Esophagus squamous epithelium (tissue), 5 donors: ENCODE measurements at regions not wholly inside any gene's neighbourhood (a gene's known extent, or its start where the extent isn't known, plus 50 kb on each side); places are given as distances from the start of the nearest gene placed in this dataset.

Experiments used
- DNase-seq: peaks from one replicate; lab custom pipeline; 2025; lab: John Stamatoyannopoulos, UW
- H3K27ac ChIP-seq, 4 donors: fragments of 200-600 bp; sonication (generic); one replicate each; pipeline ENCODE4 v1.5.1; 2016 to 2019; ENCODE audit warnings: mild to moderate bottlenecking in 1 of 4
- H3K27me3 ChIP-seq, 4 donors: fragments of 200-600 bp; sonication (generic); 1 replicate in 3 of 4; 2 replicates in 1 of 4; pipeline versions ENCODE4 v1.5.1 to v1.6.0; 2017 to 2021; ENCODE audit warnings: antibody characterized with exemption in 1 of 4
- H3K36me3 ChIP-seq, 3 donors: fragments of 200-600 bp; sonication (generic); one replicate each; pipeline ENCODE4 v1.5.1; 2016 to 2019
- H3K4me1 ChIP-seq, 3 donors: fragments of 200-600 bp; sonication (generic); one replicate each; pipeline ENCODE4 v1.5.1; 2017 to 2019
- H3K4me3 ChIP-seq, 4 donors: fragments of 200-600 bp; sonication (generic); 1 replicate in 3 of 4; 2 replicates in 1 of 4; pipeline ENCODE4 v1.5.1; 2016 to 2019; ENCODE audit warnings: mild to moderate bottlenecking in 2 of 4, moderate library complexity in 1 of 4
- H3K9me3 ChIP-seq, 3 donors: fragments of 200-600 bp; sonication (generic); one replicate each; pipeline ENCODE4 v1.5.1; 2016 to 2019
- CTCF ChIP-seq, 6 experiments: fragments of 450-650 bp in 4 of 6; fragments of 200-600 bp in 2 of 6; sonication (generic) in 2 of 6; IDR thresholded peaks; one replicate each; pipeline ENCODE4 v1.5.1; 2016 to 2019; ENCODE audit warnings: antibody characterized with exemption in 6 of 6, mild to moderate bottlenecking in 4 of 6, moderate library complexity in 4 of 6
- POLR2A ChIP-seq, 4 donors: fragments of 450-650 bp; IDR thresholded peaks; one replicate each; pipeline ENCODE4 v1.6.1; 2017; ENCODE audit warnings: antibody characterized with exemption in 4 of 4, mild to moderate bottlenecking in 4 of 4, moderate library complexity in 3 of 4
- WGBS, 2 donors: methylation state at CpG; one replicate each; pipeline ENCODE4 v1.1.5; 2018; 5-methylcytosine and 5-hydroxymethylcytosine counted together
- intact Hi-C: fragments of 100-400 bp; cut with DNase I; formaldehyde crosslinking; loops from one replicate; pipeline ENCODE4 v1.15.0; 2022
- donor health status: DM: yes; HTN: yes; CAD: no.

- 50 to 54% methylated on average over 5 of the region's 5 CpGs for WGBS, 2 donors
- H3K27me3 ChIP-seq: peaks cover 0 to 45% (median 0%) of the 10 kb centered on the region in 4 donors
- intact Hi-C loops: no loop called here
These were observed 159.0 kb downstream of the MRM1 start for GRCh38 chr17:36760425-36760824.

GRCh38 chr17:36761203-36761950 is 160.0 kb downstream of the MRM1 start:
- TF ChIP-seq POLR2A (IDR thresholded peaks at IDR 0.05) (no peak), CTCF (IDR thresholded peaks at IDR 0.05) (no peak)
- no peaks in the 10 kb centered on the region for H3K9me3 ChIP-seq
- H3K27me3 ChIP-seq: peaks cover 0 to 45% (median 0%) of the 10 kb centered on the region in 4 donors
- DNase-seq: no peak
- no peak overlapping the region for H3K27ac ChIP-seq
- intact Hi-C loops: no loop called here
- no peaks in the 10 kb centered on the region for H3K4me1 ChIP-seq
- no peaks in the 10 kb centered on the region for H3K36me3 ChIP-seq
- 66 to 73% methylated on average over 15 to 16 of the region's 26 CpGs for WGBS, 2 donors
- no peak overlapping the region for H3K4me3 ChIP-seq

More at GRCh38 chr17:36760425-36760824, 159.0 kb downstream of the MRM1 start:
- H3K27ac ChIP-seq: no peak overlapping the region
- no peaks in the 10 kb centered on the region for H3K9me3 ChIP-seq
- H3K36me3 ChIP-seq: no peaks in the 10 kb centered on the region
- H3K4me1 ChIP-seq: no peaks in the 10 kb centered on the region
- no peak overlapping the region for H3K4me3 ChIP-seq
- no peak for DNase-seq
- TF ChIP-seq POLR2A (IDR thresholded peaks at IDR 0.05): no peak
- no peak for TF ChIP-seq CTCF (IDR thresholded peaks at IDR 0.05)

GRCh38 chr17:36765436-36766043 is 164.2 kb downstream of the MRM1 start:
- H3K27me3 ChIP-seq: peaks cover 0 to 65% (median 0%) of the 10 kb centered on the region in 4 donors
- intact Hi-C loops: no loop called here
- no peak overlapping the region for H3K27ac ChIP-seq
- no peak for DNase-seq
- WGBS, 2 donors: 58 to 66% methylated on average over 9 of the region's 18 CpGs
- TF ChIP-seq CTCF (IDR thresholded peaks at IDR 0.05) (no peak), POLR2A (IDR thresholded peaks at IDR 0.05) (no peak)
- H3K9me3 ChIP-seq: no peaks in the 10 kb centered on the region
- H3K36me3 ChIP-seq: no peaks in the 10 kb centered on the region
- H3K4me3 ChIP-seq: no peak overlapping the region
- no peaks in the 10 kb centered on the region for H3K4me1 ChIP-seq

- Histone ChIP-seq H3K4me3 (no peak overlapping the region), H3K4me1 (no peaks in the 10 kb centered on the region), H3K9me3 (no peaks in the 10 kb centered on the region), H3K36me3 (no peaks in the 10 kb centered on the region), H3K27me3 (peaks cover 0 to 63% (median 0%) of the 10 kb centered on the region in 4 donors), H3K27ac (no peak overlapping the region)
- TF ChIP-seq POLR2A (IDR thresholded peaks at IDR 0.05) (no peak), CTCF (IDR thresholded peaks at IDR 0.05) (no peak)
- 61% methylated on average over 8 of the region's 13 CpGs; no CpG with 5 or more reads in 1 of the 2 donors for WGBS, 2 donors
- intact Hi-C loops: no loop called here
- no peak for DNase-seq
These were observed 167.0 kb downstream of the MRM1 start for GRCh38 chr17:36768394-36768793.

GRCh38 chr17:36773039-36773438 is 164.2 kb upstream of the LHX1 start:
- H3K4me3 ChIP-seq: no peak overlapping the region
- no peaks in the 10 kb centered on the region for H3K9me3 ChIP-seq
- intact Hi-C loops: no loop called here
- no peaks in the 10 kb centered on the region for H3K4me1 ChIP-seq
- H3K27ac ChIP-seq: no peak overlapping the region
- H3K27me3 ChIP-seq: peaks cover 0 to 61% (median 0%) of the 10 kb centered on the region in 4 donors
- no peak for TF ChIP-seq CTCF (IDR thresholded peaks at IDR 0.05)
- no peak for TF ChIP-seq POLR2A (IDR thresholded peaks at IDR 0.05)
- 31 to 35% methylated on average over 4 of the region's 4 CpGs for WGBS, 2 donors
- no peaks in the 10 kb centered on the region for H3K36me3 ChIP-seq
- no peak for DNase-seq
